ENCODE measurements at regions not wholly inside any gene's neighbourhood (a gene's known extent, or its start where the extent isn't known, plus 50 kb on each side); places are given as distances from the start of the nearest gene placed in this dataset.

GRCh38 chr18:47627030-47627429, 303.4 kb downstream of the SMAD2 start:
- H2AFZ ChIP-seq (ENCODE audit: insufficient read depth, low read depth, low read length, poor library complexity, severe bottlenecking), result no peak overlapping the region
- H4K20me1 ChIP-seq (ENCODE audit: insufficient read depth, low read length), result no peaks in the 10 kb centered on the region
- no peak overlapping the region for H3K4me2 ChIP-seq (replicated peaks; ENCODE audit: extremely low read depth, low read length, poor library complexity, severe bottlenecking)
- no peak for TF ChIP-seq CTCF (IDR thresholded peaks at IDR 0.05)
- no peak overlapping the region for H3K9ac ChIP-seq (ENCODE audit: insufficient read depth, low read length, poor library complexity, severe bottlenecking)
- Mint-ChIP-seq H3K36me3 (no peaks in the 10 kb centered on the region), H3K4me3 (no peak overlapping the region), H3K9me3 (peaks cover 0 to 1% (median 0%) of the 10 kb centered on the region in 7 donors), H3K27me3 (ENCODE audit: low read depth in 3 of 3) (peaks cover 2 to 5% (median 4%) of the 10 kb centered on the region in 3 donors), H3K4me1 (no peaks in the 10 kb centered on the region), H3K27ac (no peak overlapping the region)
- no peak overlapping the region for H3K27ac ChIP-seq (ENCODE audit: low read depth in 1 of 2, low read length in 2 of 2)
- no peaks in the 10 kb centered on the region for H3K79me2 ChIP-seq (ENCODE audit: insufficient read depth, low read length)
- WGBS (ENCODE audit: insufficient coverage), result 92% methylated on average over 1 of the region's 3 CpGs
- H3K27me3 ChIP-seq (ENCODE audit: control insufficient read depth in 2 of 2, insufficient read depth in 2 of 2, low read length in 2 of 2), result no peaks in the 10 kb centered on the region
- no peaks in the 10 kb centered on the region for H3K36me3 ChIP-seq (replicated peaks in 1 of 2; ENCODE audit: control insufficient read depth in 1 of 2, insufficient read depth in 2 of 2, low read length in 2 of 2)
- intact Hi-C loops (cut with micrococcal nuclease), result no loop called here
- no peaks in the 10 kb centered on the region for H3K9me3 ChIP-seq (replicated peaks in 1 of 2; ENCODE audit: control insufficient read depth in 1 of 2, insufficient read depth in 1 of 2, low read length in 2 of 2)
- DNase-seq, result no peak
- H3K4me3 ChIP-seq (replicated peaks in 1 of 3; ENCODE audit: low read depth in 2 of 3, low read length in 3 of 3), result no peak overlapping the region
- H3K4me1 ChIP-seq (ENCODE audit: control insufficient read depth in 1 of 2, insufficient read depth in 2 of 2, low read length in 2 of 2), result no peaks in the 10 kb centered on the region

- Histone ChIP-seq H3K27me3 (ENCODE audit: control insufficient read depth in 2 of 2, insufficient read depth in 2 of 2, low read length in 2 of 2) (no peaks in the 10 kb centered on the region), H3K4me1 (ENCODE audit: control insufficient read depth in 1 of 2, insufficient read depth in 2 of 2, low read length in 2 of 2) (no peaks in the 10 kb centered on the region), H2AFZ (ENCODE audit: insufficient read depth, low read depth, low read length, poor library complexity, severe bottlenecking) (no peak overlapping the region), H4K20me1 (ENCODE audit: insufficient read depth, low read length) (no peaks in the 10 kb centered on the region), H3K4me3 (replicated peaks in 1 of 3; ENCODE audit: low read depth in 2 of 3, low read length in 3 of 3) (no peak overlapping the region), H3K27ac (ENCODE audit: low read depth in 1 of 2, low read length in 2 of 2) (no peak overlapping the region), H3K9me3 (replicated peaks in 1 of 2; ENCODE audit: control insufficient read depth in 1 of 2, insufficient read depth in 1 of 2, low read length in 2 of 2) (no peaks in the 10 kb centered on the region), H3K9ac (ENCODE audit: insufficient read depth, low read length, poor library complexity, severe bottlenecking) (no peak overlapping the region), H3K4me2 (replicated peaks; ENCODE audit: extremely low read depth, low read length, poor library complexity, severe bottlenecking) (no peak overlapping the region), H3K79me2 (ENCODE audit: insufficient read depth, low read length) (no peaks in the 10 kb centered on the region), H3K36me3 (replicated peaks in 1 of 2; ENCODE audit: control insufficient read depth in 1 of 2, insufficient read depth in 2 of 2, low read length in 2 of 2) (no peaks in the 10 kb centered on the region)
- WGBS (ENCODE audit: insufficient coverage), result 86% methylated on average over 2 of the region's 3 CpGs
- intact Hi-C loops (cut with micrococcal nuclease), result loop anchor here in 1 of 2 donors (10.0 kb wide), 1 partner anchor 65 kb away; no protein-coding TSS in a partner anchor
- no peaks in the 10 kb centered on the region for H3K36me3 Mint-ChIP-seq
- H3K9me3 Mint-ChIP-seq, result peaks cover 0 to 2% (median 2%) of the 10 kb centered on the region in 7 donors
- H3K4me1 Mint-ChIP-seq, result no peaks in the 10 kb centered on the region
- no peak for TF ChIP-seq CTCF (IDR thresholded peaks at IDR 0.05)
- H3K27ac Mint-ChIP-seq, result no peak overlapping the region
- no peak overlapping the region for H3K4me3 Mint-ChIP-seq
- DNase-seq, result no peak
- no peaks in the 10 kb centered on the region for H3K27me3 Mint-ChIP-seq (ENCODE audit: low read depth in 3 of 3)
Measured at GRCh38 chr18:47619771-47620448, 310.5 kb downstream of the SMAD2 start.
